ENCODE measurements at regions not wholly inside any gene's neighbourhood (a gene's known extent, or its start where the extent isn't known, plus 50 kb on each side); places are given as distances from the start of the nearest gene placed in this dataset.
"Not testable (repeated sequence)": the region's sequence is repeated elsewhere in the genome, so short reads cannot be mapped to it uniquely, and the experiment has no call there.

GRCh38 chr7:10521306-10521705 is 452.4 kb upstream of the PHF14 start:
- no peak for DNase-seq (ENCODE audit: low spot score, unreplicated experiment)
- H3K36me3 Mint-ChIP-seq (ENCODE audit: insufficient read depth) = no peaks in the 10 kb centered on the region
- no peaks in the 10 kb centered on the region for H3K9me3 Mint-ChIP-seq (ENCODE audit: low read depth)
- TF ChIP-seq, protein P1, sequence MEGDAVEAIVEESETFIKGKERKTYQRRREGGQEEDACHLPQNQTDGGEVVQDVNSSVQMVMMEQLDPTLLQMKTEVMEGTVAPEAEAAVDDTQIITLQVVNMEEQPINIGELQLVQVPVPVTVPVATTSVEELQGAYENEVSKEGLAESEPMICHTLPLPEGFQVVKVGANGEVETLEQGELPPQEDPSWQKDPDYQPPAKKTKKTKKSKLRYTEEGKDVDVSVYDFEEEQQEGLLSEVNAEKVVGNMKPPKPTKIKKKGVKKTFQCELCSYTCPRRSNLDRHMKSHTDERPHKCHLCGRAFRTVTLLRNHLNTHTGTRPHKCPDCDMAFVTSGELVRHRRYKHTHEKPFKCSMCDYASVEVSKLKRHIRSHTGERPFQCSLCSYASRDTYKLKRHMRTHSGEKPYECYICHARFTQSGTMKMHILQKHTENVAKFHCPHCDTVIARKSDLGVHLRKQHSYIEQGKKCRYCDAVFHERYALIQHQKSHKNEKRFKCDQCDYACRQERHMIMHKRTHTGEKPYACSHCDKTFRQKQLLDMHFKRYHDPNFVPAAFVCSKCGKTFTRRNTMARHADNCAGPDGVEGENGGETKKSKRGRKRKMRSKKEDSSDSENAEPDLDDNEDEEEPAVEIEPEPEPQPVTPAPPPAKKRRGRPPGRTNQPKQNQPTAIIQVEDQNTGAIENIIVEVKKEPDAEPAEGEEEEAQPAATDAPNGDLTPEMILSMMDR (IDR thresholded peaks at IDR 0.05; ENCODE audit: unreplicated experiment) = no peak
- no peaks in the 10 kb centered on the region for H3K27me3 Mint-ChIP-seq
- H3K4me1 Mint-ChIP-seq (ENCODE audit: low read depth) = no peaks in the 10 kb centered on the region
- no peak overlapping the region for H3K4me3 Mint-ChIP-seq (ENCODE audit: low read depth)
- H3K27ac Mint-ChIP-seq = no peak overlapping the region

- not testable (repeated sequence) for H3K4me1 Mint-ChIP-seq (ENCODE audit: low read depth); H3K27ac Mint-ChIP-seq; H3K36me3 Mint-ChIP-seq (ENCODE audit: insufficient read depth); DNase-seq (ENCODE audit: low spot score, unreplicated experiment); H3K4me3 Mint-ChIP-seq (ENCODE audit: low read depth); H3K27me3 Mint-ChIP-seq
- H3K9me3 Mint-ChIP-seq (ENCODE audit: low read depth) = peaks cover 21% of the 10 kb centered on the region
These were observed 440.2 kb upstream of the PHF14 start for GRCh38 chr7:10533429-10533828.

DNA sequence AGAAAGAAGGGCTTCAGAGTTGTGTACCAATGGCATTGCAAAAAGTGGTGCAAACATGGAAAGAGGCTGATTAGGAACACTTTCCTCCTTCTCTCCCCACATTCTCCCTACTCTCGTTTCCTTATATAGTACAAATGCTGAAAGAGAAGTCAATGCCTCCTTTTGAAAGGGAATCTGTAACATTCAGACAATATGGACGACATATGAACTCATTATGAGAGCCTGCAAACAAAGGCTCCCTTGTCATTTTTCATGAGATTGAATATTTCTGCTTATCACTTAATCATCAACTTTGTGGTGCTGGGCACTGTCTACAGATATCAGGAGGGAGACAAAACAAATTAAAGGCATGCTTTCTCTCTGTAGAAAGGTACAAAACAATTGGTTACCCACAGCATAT is 437.1 kb upstream of the PHF14 start:
- Mint-ChIP-seq H3K4me3 (ENCODE audit: low read depth) (no peak overlapping the region), H3K27me3 (no peaks in the 10 kb centered on the region), H3K27ac (no peak overlapping the region), H3K4me1 (ENCODE audit: low read depth) (no peaks in the 10 kb centered on the region), H3K36me3 (ENCODE audit: insufficient read depth) (no peaks in the 10 kb centered on the region), H3K9me3 (ENCODE audit: low read depth) (peaks cover 7% of the 10 kb centered on the region)
- DNase-seq (ENCODE audit: low spot score, unreplicated experiment) = no peak
- TF ChIP-seq, protein P1 (IDR thresholded peaks at IDR 0.05; ENCODE audit: unreplicated experiment) = no peak

- Mint-ChIP-seq H3K4me1 (ENCODE audit: low read depth) (no peaks in the 10 kb centered on the region), H3K27me3 (no peaks in the 10 kb centered on the region)
These were observed 435.9 kb upstream of the PHF14 start for GRCh38 chr7:10537764-10538163.

DNA sequence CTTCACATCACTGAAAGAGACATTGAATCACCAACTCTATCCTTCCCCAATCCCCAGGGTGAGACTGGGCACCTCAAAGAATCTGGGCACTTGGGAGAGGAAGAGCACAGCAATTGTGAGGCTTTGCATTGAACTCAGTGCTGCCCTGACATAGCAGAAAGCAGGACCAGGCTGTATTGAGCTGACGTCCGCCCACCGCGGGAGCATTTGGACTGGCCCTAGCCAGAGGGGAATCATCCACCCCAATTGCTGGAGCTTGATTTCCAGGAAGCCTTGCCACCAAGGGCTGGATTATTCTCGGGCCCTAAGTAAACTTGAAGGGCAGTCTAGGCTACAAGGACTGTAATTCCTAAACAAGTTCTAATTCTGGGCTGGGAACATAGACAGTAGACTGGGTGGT is 416.3 kb upstream of the PHF14 start:
- Mint-ChIP-seq H3K4me1 (ENCODE audit: low read depth) (no peaks in the 10 kb centered on the region), H3K9me3 (ENCODE audit: low read depth) (no peaks in the 10 kb centered on the region), H3K27me3 (no peaks in the 10 kb centered on the region), H3K36me3 (ENCODE audit: insufficient read depth) (no peaks in the 10 kb centered on the region), H3K27ac (no peak overlapping the region), H3K4me3 (ENCODE audit: low read depth) (no peak overlapping the region)
- no peak for DNase-seq (ENCODE audit: low spot score, unreplicated experiment)
- TF ChIP-seq, protein P1 (IDR thresholded peaks at IDR 0.05; ENCODE audit: unreplicated experiment) = no peak

More at GRCh38 chr7:10537764-10538163, 435.9 kb upstream of the PHF14 start:
- Mint-ChIP-seq H3K36me3 (ENCODE audit: insufficient read depth) (no peaks in the 10 kb centered on the region), H3K4me3 (ENCODE audit: low read depth) (no peak overlapping the region), H3K9me3 (ENCODE audit: low read depth) (peaks cover under 1% of the 10 kb centered on the region), H3K27ac (no peak overlapping the region)
- no peak for DNase-seq (ENCODE audit: low spot score, unreplicated experiment)
- TF ChIP-seq, protein P1 (IDR thresholded peaks at IDR 0.05; ENCODE audit: unreplicated experiment) = no peak

DNA sequence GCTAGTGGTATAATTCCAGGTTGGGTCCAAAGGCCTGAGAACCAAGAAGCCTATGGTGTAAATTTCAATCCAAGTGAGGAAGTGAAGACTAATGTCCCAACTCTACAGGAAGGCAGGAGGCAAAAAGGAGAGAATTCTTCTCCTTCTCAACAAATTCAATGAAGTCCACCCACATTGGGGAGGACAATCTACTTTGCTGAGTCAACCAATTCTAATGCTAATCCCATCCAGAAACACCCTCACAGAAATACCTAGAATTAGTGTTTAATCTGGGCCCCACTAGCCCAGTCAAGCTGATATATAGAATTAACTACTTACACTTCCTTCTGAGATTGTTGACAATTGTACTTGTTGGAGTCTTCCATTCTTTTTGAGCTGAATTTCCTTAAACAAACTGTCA is 413.2 kb upstream of the PHF14 start:
- Mint-ChIP-seq H3K36me3 (ENCODE audit: insufficient read depth) (no peaks in the 10 kb centered on the region), H3K27ac (no peak overlapping the region), H3K27me3 (no peaks in the 10 kb centered on the region), H3K4me3 (ENCODE audit: low read depth) (no peak overlapping the region), H3K4me1 (ENCODE audit: low read depth) (no peaks in the 10 kb centered on the region), H3K9me3 (ENCODE audit: low read depth) (no peaks in the 10 kb centered on the region)
- TF ChIP-seq, protein P1 (IDR thresholded peaks at IDR 0.05; ENCODE audit: unreplicated experiment) = no peak
- no peak for DNase-seq (ENCODE audit: low spot score, unreplicated experiment)
